Naive thymus-derived CD4-positive, alpha-beta T cell (primary cell): ENCODE measurements at regions not wholly inside any gene's neighbourhood (a gene's known extent, or its start where the extent isn't known, plus 50 kb on each side); places are given as distances from the start of the nearest gene placed in this dataset.
"Not testable (repeated sequence)": the region's sequence is repeated elsewhere in the genome, so short reads cannot be mapped to it uniquely, and the experiment has no call there.

Experiments
- ATAC-seq: fragments of 150-1000 bp; cut with Tn5 transposase; 2 replicates; pipeline ENCODE4 v1.10.0; 2021; ENCODE audit warnings: mild to moderate bottlenecking, moderate library complexity
- CTCF ChIA-PET: fragments of 350-600 bp; sonication (Branson Sonifier 250); formaldehyde crosslinking; loops from one replicate; lab custom pipeline; 2021; ENCODE audit warnings: antibody characterized with exemption; lab: Charles Lee
- POLR2A ChIA-PET: fragments of 350-600 bp; sonication (Branson Sonifier 250); formaldehyde crosslinking; loops from one replicate; lab custom pipeline; 2021; ENCODE audit warnings: antibody characterized with exemption, inconsistent platforms; lab: Charles Lee
- DNase-seq, 9 donors: peaks; one replicate each; pipeline versions ENCODE4 v3.0.0 to v3.0.0-alpha.2; 2020 to 2022; ENCODE audit warnings: mixed read lengths in 1 of 9
- H3K27ac ChIP-seq: one replicate; pipeline ENCODE4 v1.7.0; 2013; ENCODE audit warnings: mild to moderate bottlenecking, low read depth, low read length, moderate library complexity
- H3K27me3 ChIP-seq, 2 donors: one replicate each; pipeline ENCODE4 v1.7.0; 2013; ENCODE audit warnings: low read length in 2 of 2, mild to moderate bottlenecking in 2 of 2, moderate library complexity in 2 of 2; ENCODE audit not compliant: control insufficient read depth in 2 of 2, insufficient read depth in 2 of 2
- H3K36me3 ChIP-seq, 3 experiments: 1 replicate in 2 of 3; 2 replicates in 1 of 3; pipeline ENCODE4 v1.7.0; 2013; ENCODE audit warnings: low read length in 3 of 3, mild to moderate bottlenecking in 3 of 3, moderate library complexity in 1 of 3; ENCODE audit not compliant: insufficient read depth in 3 of 3, control insufficient read depth in 2 of 3
- H3K4me1 ChIP-seq, 2 donors: one replicate each; pipeline ENCODE4 v1.7.0; 2013; ENCODE audit warnings: low read length in 2 of 2, mild to moderate bottlenecking in 2 of 2, moderate library complexity in 1 of 2; ENCODE audit not compliant: control insufficient read depth in 2 of 2, insufficient read depth in 2 of 2
- H3K4me3 ChIP-seq: 2 replicates; pipeline ENCODE4 v1.7.0; 2013; ENCODE audit warnings: mild to moderate bottlenecking, low read length
- H3K9me3 ChIP-seq, 3 experiments: 1 replicate in 2 of 3; 2 replicates in 1 of 3; pipeline ENCODE4 v1.7.0; 2013; ENCODE audit warnings: low read length in 3 of 3; ENCODE audit not compliant: control insufficient read depth in 2 of 3
- H3K27ac Mint-ChIP-seq, 9 donors: one replicate each; pipeline ENCODE4 v1.8.0; 2020 to 2022; ENCODE audit warnings: mixed read lengths in 9 of 9, mild to moderate bottlenecking in 8 of 9, moderate library complexity in 5 of 9, inconsistent platforms in 2 of 9
- H3K27me3 Mint-ChIP-seq, 5 donors: one replicate each; pipeline ENCODE4 v1.8.0; 2021 to 2022; ENCODE audit warnings: mixed read lengths in 5 of 5, mild to moderate bottlenecking in 1 of 5
- H3K36me3 Mint-ChIP-seq, 5 donors: one replicate each; pipeline ENCODE4 v1.8.0; 2020 to 2022; ENCODE audit warnings: mixed read lengths in 5 of 5, mild to moderate bottlenecking in 3 of 5, inconsistent platforms in 1 of 5
- H3K4me1 Mint-ChIP-seq, 7 donors: one replicate each; pipeline ENCODE4 v1.8.0; 2020 to 2022; ENCODE audit warnings: mixed read lengths in 7 of 7, mild to moderate bottlenecking in 3 of 7, inconsistent platforms in 1 of 7
- H3K4me3 Mint-ChIP-seq, 10 donors: one replicate each; pipeline ENCODE4 v1.8.0; 2020 to 2022; ENCODE audit warnings: mild to moderate bottlenecking in 10 of 10, mixed read lengths in 10 of 10, moderate library complexity in 6 of 10, inconsistent platforms in 2 of 10
- H3K9me3 Mint-ChIP-seq, 11 donors: one replicate each; pipeline ENCODE4 v1.8.0; 2020 to 2022; ENCODE audit warnings: mixed read lengths in 11 of 11, mild to moderate bottlenecking in 4 of 11, inconsistent platforms in 1 of 11, moderate library complexity in 1 of 11
- intact Hi-C, 2 donors: fragments of 100-400 bp; cut with micrococcal nuclease; formaldehyde crosslinking; loops; one replicate each; pipeline ENCODE4 v1.15.1; 2023

- DNase-seq, H3K27me3 Mint-ChIP-seq, H3K27me3 ChIP-seq, H3K36me3 Mint-ChIP-seq, H3K36me3 ChIP-seq, H3K27ac Mint-ChIP-seq, H3K4me1 Mint-ChIP-seq, H3K27ac ChIP-seq, H3K4me1 ChIP-seq, POLR2A ChIA-PET, H3K9me3 ChIP-seq, intact Hi-C loops, CTCF ChIA-PET, ATAC-seq, H3K4me3 Mint-ChIP-seq, H3K4me3 ChIP-seq: not testable (repeated sequence)
- H3K9me3 Mint-ChIP-seq: peaks cover 0 to 18% (median 0%) of the 10 kb centered on the region in 11 donors
These were observed 1069.3 kb upstream of the MIR17HG start for GRCh38 chr13:90278231-90278630.

- H3K27me3 Mint-ChIP-seq: no peaks in the 10 kb centered on the region
- no peak overlapping the region for H3K27ac Mint-ChIP-seq
- CTCF ChIA-PET: no interaction called here
- no peaks in the 10 kb centered on the region for H3K36me3 Mint-ChIP-seq
- Histone ChIP-seq H3K4me1 (no peaks in the 10 kb centered on the region), H3K27ac (no peak overlapping the region), H3K4me3 (no peak overlapping the region), H3K36me3 (no peaks in the 10 kb centered on the region), H3K9me3 (no peaks in the 10 kb centered on the region), H3K27me3 (no peaks in the 10 kb centered on the region)
- ATAC-seq (no peak), DNase-seq (no peak)
- H3K9me3 Mint-ChIP-seq: peaks cover 0 to 13% (median 2%) of the 10 kb centered on the region in 11 donors
- H3K4me3 Mint-ChIP-seq: no peak overlapping the region
- no peaks in the 10 kb centered on the region for H3K4me1 Mint-ChIP-seq
- intact Hi-C loops: no loop called here
- POLR2A ChIA-PET: no interaction called here
These were observed 1065.8 kb upstream of the MIR17HG start for GRCh38 chr13:90281709-90282108.

DNA sequence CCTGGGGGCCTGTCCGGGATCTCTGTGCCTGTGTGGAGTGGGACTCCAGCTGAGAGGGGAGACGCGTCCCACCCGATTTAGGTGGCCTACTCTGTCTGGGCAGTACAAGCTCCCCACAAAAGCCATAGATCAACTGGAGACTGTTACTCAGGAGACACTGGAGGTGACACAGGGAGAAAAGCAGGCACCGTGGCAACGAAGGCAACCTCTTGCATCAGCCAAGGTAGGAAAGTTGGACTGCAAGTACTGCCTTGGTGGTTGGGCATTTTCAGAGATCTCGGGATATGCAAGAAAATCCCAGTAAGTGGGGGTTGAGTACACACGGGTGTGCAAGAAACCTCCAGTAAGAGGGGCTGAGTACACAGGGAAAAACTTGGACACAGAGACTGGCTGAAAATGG lies 1060.0 kb upstream of the MIR17HG start:
- H3K36me3 ChIP-seq: no peaks in the 10 kb centered on the region
- ChIA-PET CTCF (no interaction called here), POLR2A (no interaction called here)
- no peak for ATAC-seq
- no peak overlapping the region for H3K4me3 Mint-ChIP-seq
- intact Hi-C loops: no loop called here
- peaks cover 0 to 9% (median 0%) of the 10 kb centered on the region in 5 donors for H3K36me3 Mint-ChIP-seq
- H3K27ac ChIP-seq: no peak overlapping the region
- no peaks in the 10 kb centered on the region for H3K27me3 Mint-ChIP-seq
- no peaks in the 10 kb centered on the region for H3K27me3 ChIP-seq
- no peak overlapping the region for H3K27ac Mint-ChIP-seq
- DNase-seq: no peak
- H3K4me1 ChIP-seq: no peaks in the 10 kb centered on the region
- H3K9me3 ChIP-seq: peaks cover 0 to 3% (median 0%) of the 10 kb centered on the region in 3 experiments
- peaks cover 3 to 33% (median 16%) of the 10 kb centered on the region in 11 donors for H3K9me3 Mint-ChIP-seq
- no peaks in the 10 kb centered on the region for H3K4me1 Mint-ChIP-seq
- H3K4me3 ChIP-seq: no peak overlapping the region

GRCh38 chr13:90293793-90294361 lies 1053.6 kb upstream of the MIR17HG start:
- H3K9me3 Mint-ChIP-seq: peaks cover 0 to 16% (median 9%) of the 10 kb centered on the region in 11 donors
- ATAC-seq (no peak), DNase-seq (no peak)
- Histone ChIP-seq H3K27ac (no peak overlapping the region), H3K9me3 (no peaks in the 10 kb centered on the region), H3K4me3 (no peak overlapping the region), H3K27me3 (no peaks in the 10 kb centered on the region), H3K4me1 (no peaks in the 10 kb centered on the region), H3K36me3 (no peaks in the 10 kb centered on the region)
- POLR2A ChIA-PET: no interaction called here
- intact Hi-C loops: no loop called here
- H3K4me1 Mint-ChIP-seq: no peaks in the 10 kb centered on the region
- no peak overlapping the region for H3K27ac Mint-ChIP-seq
- no peak overlapping the region for H3K4me3 Mint-ChIP-seq
- no peaks in the 10 kb centered on the region for H3K27me3 Mint-ChIP-seq
- peaks cover 0 to 3% (median 0%) of the 10 kb centered on the region in 5 donors for H3K36me3 Mint-ChIP-seq
- CTCF ChIA-PET: no interaction called here

DNA sequence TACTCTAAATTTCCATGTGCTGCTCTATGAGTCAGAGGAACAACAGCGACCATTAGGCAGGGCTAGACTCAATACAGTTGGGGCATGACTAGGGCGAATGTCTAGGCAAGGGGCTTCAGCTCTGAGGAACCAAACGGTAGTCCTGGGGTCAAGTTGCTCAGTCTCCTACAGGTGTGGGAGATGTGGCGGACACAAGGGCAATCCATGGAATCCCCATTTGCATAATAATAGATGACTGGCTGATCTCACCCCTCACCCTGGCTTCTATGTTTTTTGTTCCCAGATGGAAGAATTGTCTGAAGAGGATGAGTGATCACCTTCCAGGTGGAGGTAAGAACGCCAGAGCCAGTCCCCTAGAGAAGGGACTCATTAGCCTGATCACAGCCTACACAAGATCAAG lies 1048.2 kb upstream of the MIR17HG start:
- Mint-ChIP-seq H3K27me3 (no peaks in the 10 kb centered on the region), H3K9me3 (peaks cover 0 to 25% (median 3%) of the 10 kb centered on the region in 11 donors), H3K4me3 (no peak overlapping the region), H3K36me3 (no peaks in the 10 kb centered on the region), H3K4me1 (no peaks in the 10 kb centered on the region), H3K27ac (no peak overlapping the region)
- ChIA-PET CTCF (no interaction called here), POLR2A (no interaction called here)
- H3K4me3 ChIP-seq: no peak overlapping the region
- DNase-seq (no peak), ATAC-seq (no peak)
- intact Hi-C loops: no loop called here
- no peaks in the 10 kb centered on the region for H3K9me3 ChIP-seq
- H3K27ac ChIP-seq: no peak overlapping the region
- H3K36me3 ChIP-seq: no peaks in the 10 kb centered on the region
- no peaks in the 10 kb centered on the region for H3K4me1 ChIP-seq
- no peaks in the 10 kb centered on the region for H3K27me3 ChIP-seq

DNA sequence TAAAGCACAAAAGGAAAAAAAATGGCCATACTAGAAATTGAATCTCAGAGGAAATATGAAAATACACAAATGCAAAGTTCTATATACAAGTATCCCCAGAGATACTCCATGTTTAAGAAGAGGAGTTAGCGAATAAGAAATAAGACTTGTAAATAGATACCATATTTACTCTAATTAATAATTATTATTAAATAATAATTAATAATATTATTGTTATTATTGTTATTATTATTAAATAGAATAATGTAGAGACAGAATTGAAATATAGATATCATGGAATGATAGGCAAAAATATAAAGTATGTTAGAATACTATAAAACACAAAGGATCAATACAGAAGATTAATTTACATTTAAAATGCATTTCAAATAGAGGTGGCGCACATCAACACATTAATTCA lies 1047.5 kb upstream of the MIR17HG start:
- ChIA-PET CTCF (no interaction called here), POLR2A (no interaction called here)
- DNase-seq (no peak), ATAC-seq (no peak)
- intact Hi-C loops: no loop called here
- no peaks in the 10 kb centered on the region for H3K27me3 Mint-ChIP-seq
- no peaks in the 10 kb centered on the region for H3K36me3 ChIP-seq
- no peaks in the 10 kb centered on the region for H3K9me3 ChIP-seq
- H3K4me3 ChIP-seq: no peak overlapping the region
- H3K27me3 ChIP-seq: no peaks in the 10 kb centered on the region
- no peaks in the 10 kb centered on the region for H3K4me1 ChIP-seq
- H3K4me1 Mint-ChIP-seq: no peaks in the 10 kb centered on the region
- H3K36me3 Mint-ChIP-seq: no peaks in the 10 kb centered on the region
- H3K4me3 Mint-ChIP-seq: no peak overlapping the region
- H3K9me3 Mint-ChIP-seq: peaks cover 0 to 25% (median 2%) of the 10 kb centered on the region in 11 donors
- H3K27ac Mint-ChIP-seq: no peak overlapping the region
- H3K27ac ChIP-seq: no peak overlapping the region

GRCh38 chr13:90302107-90302506 lies 1045.4 kb upstream of the MIR17HG start:
- H3K36me3 Mint-ChIP-seq: no peaks in the 10 kb centered on the region
- Histone ChIP-seq H3K27ac (no peak overlapping the region), H3K36me3 (no peaks in the 10 kb centered on the region), H3K27me3 (no peaks in the 10 kb centered on the region), H3K4me3 (no peak overlapping the region), H3K4me1 (no peaks in the 10 kb centered on the region), H3K9me3 (no peaks in the 10 kb centered on the region)
- intact Hi-C loops: no loop called here
- no peak overlapping the region for H3K4me3 Mint-ChIP-seq
- H3K4me1 Mint-ChIP-seq: no peaks in the 10 kb centered on the region
- peaks cover 0 to 32% (median 4%) of the 10 kb centered on the region in 11 donors for H3K9me3 Mint-ChIP-seq
- CTCF ChIA-PET: no interaction called here
- DNase-seq (no peak), ATAC-seq (no peak)
- H3K27ac Mint-ChIP-seq: no peak overlapping the region
- POLR2A ChIA-PET: no interaction called here
- no peaks in the 10 kb centered on the region for H3K27me3 Mint-ChIP-seq
